Testis (tissue), 2 donors: ENCODE measurements at regions not wholly inside any gene's neighbourhood (a gene's known extent, or its start where the extent isn't known, plus 50 kb on each side); places are given as distances from the start of the nearest gene placed in this dataset.
"Not testable (repeated sequence)": the region's sequence is repeated elsewhere in the genome, so short reads cannot be mapped to it uniquely, and the experiment has no call there.

Experiments
- DNase-seq: peaks from one replicate; pipeline ENCODE4 v3.0.0-alpha.2; 2019
- H3K27ac ChIP-seq, 2 donors: fragments of 200-600 bp; sonication (generic); one replicate each; pipeline ENCODE4 v1.5.1; 2019
- H3K27me3 ChIP-seq: fragments of 200-600 bp; sonication (generic); one replicate; pipeline ENCODE4 v1.5.1; 2019
- H3K36me3 ChIP-seq: fragments of 200-600 bp; sonication (generic); one replicate; pipeline ENCODE4 v1.5.1; 2017; ENCODE audit warnings: low read depth; ENCODE audit errors: missing control alignments
- H3K4me1 ChIP-seq: fragments of 200-600 bp; sonication (generic); one replicate; pipeline ENCODE4 v1.5.1; 2019
- H3K4me3 ChIP-seq, 2 donors: fragments of 200-600 bp; sonication (generic); one replicate each; pipeline ENCODE4 v1.5.1; 2017 to 2019
- H3K9me3 ChIP-seq: fragments of 200-600 bp; sonication (generic); one replicate; pipeline ENCODE4 v1.5.1; 2017
- CTCF ChIP-seq, 3 experiments: fragments of 450-650 bp in 2 of 3; fragments of 200-600 bp in 1 of 3; sonication (generic) in 1 of 3; IDR thresholded peaks; one replicate each; pipeline ENCODE4 v1.5.1; 2016 to 2019; ENCODE audit warnings: antibody characterized with exemption in 3 of 3, mild to moderate bottlenecking in 2 of 3, moderate library complexity in 1 of 3
- POLR2A ChIP-seq: fragments of 450-650 bp; IDR thresholded peaks from one replicate; pipeline ENCODE4 v1.6.1; 2017; ENCODE audit warnings: antibody characterized with exemption, mild to moderate bottlenecking, moderate library complexity
- WGBS, 2 donors: methylation state at CpG; one replicate each; pipeline ENCODE4 v1.1.5; 2018; 5-methylcytosine and 5-hydroxymethylcytosine counted together
- intact Hi-C: fragments of 100-400 bp; cut with DNase I; formaldehyde crosslinking; loops from one replicate; pipeline ENCODE4 v1.15.1; 2023; ENCODE audit warnings: low total_unique reads

GRCh38 chr9:38518826-38519225 lies 94.6 kb upstream of the IGFBPL1 start:
- no peak for TF ChIP-seq POLR2A
- TF ChIP-seq CTCF (IDR thresholded peaks at IDR 0.05): no peak
- H3K27ac ChIP-seq: no peak overlapping the region
- H3K4me3 ChIP-seq: no peak overlapping the region
- no peak for DNase-seq
- no peaks in the 10 kb centered on the region for H3K4me1 ChIP-seq
- no peaks in the 10 kb centered on the region for H3K9me3 ChIP-seq
- 79 to 87% methylated on average over 3 of the region's 3 CpGs for WGBS, 2 donors
- intact Hi-C loops: no loop called here
- no peaks in the 10 kb centered on the region for H3K27me3 ChIP-seq
- no peaks in the 10 kb centered on the region for H3K36me3 ChIP-seq

DNA sequence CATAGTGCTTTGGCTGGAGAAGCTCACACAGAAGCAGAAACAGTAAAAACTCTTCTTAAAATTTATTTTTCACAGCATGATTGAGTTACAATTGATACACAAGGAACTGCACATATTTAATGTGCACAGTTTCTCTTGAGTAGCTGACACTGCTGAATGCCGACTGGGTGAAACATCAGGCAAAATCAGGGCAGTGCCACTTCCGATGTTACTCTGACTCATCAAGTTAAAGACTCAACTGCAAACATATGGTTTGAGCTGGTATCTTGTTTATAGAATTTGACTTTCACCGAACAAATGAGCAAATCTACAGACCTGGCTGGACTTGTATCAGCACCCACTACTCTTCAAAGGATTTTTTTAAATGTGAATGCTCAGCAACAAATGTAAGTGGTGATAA lies 92.0 kb upstream of the IGFBPL1 start:
- DNase-seq: not testable (repeated sequence)
- 66 to 72% methylated on average over 3 of the region's 3 CpGs for WGBS, 2 donors

DNA sequence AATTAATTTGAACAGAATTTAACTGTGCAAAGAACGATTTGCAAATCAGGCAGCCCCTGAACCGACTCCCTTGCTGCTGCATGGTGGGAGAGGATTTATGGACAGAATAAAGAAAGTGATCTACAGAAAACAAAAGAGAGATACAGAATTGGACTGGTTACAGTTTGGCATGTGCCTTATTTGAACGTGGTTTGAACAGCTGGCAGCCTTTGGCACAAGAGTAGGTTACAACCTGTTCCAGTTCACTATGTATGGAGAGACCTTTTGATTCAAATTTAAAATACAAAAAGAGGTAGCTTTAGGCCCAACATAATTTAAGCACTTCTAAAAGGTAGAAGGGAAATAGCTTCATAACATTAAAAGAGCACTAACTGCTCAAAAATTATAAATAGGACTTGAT lies 90.8 kb upstream of the IGFBPL1 start:
- H3K4me1 ChIP-seq, H3K36me3 ChIP-seq, intact Hi-C loops, H3K27me3 ChIP-seq, H3K27ac ChIP-seq, H3K4me3 ChIP-seq, H3K9me3 ChIP-seq, DNase-seq: not testable (repeated sequence)
- WGBS, 2 donors: 35 to 47% methylated on average over 3 of the region's 3 CpGs

More for the DNA sequence above, 92.0 kb upstream of the IGFBPL1 start:
- intact Hi-C loops, H3K27ac ChIP-seq, H3K27me3 ChIP-seq, H3K4me3 ChIP-seq, H3K4me1 ChIP-seq, H3K36me3 ChIP-seq, H3K9me3 ChIP-seq: not testable (repeated sequence)

DNA sequence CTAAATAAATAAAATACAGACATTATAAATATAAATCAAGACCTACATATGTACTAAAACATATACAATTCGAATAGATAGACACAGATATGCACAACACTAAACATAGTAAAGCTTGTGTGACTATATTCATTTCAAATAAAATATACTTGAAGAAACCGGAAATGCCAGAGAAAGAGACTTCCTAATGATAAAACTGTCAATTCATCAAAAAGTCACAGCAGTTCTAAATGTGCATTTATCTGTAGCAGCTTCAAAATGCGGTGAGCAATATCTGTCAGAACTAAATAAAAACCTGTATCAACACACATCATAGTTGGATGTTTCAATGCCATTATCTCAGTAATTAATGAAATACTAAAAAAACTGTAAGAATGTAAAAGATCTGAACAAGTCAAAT lies 86.1 kb upstream of the IGFBPL1 start:
- WGBS, 2 donors: 75 to 82% methylated on average over 3 of the region's 3 CpGs
- H3K36me3 ChIP-seq, H3K4me3 ChIP-seq, H3K27me3 ChIP-seq, intact Hi-C loops, H3K27ac ChIP-seq, H3K9me3 ChIP-seq, H3K4me1 ChIP-seq, DNase-seq: not testable (repeated sequence)

GRCh38 chr9:38507587-38507986 lies 83.3 kb upstream of the IGFBPL1 start:
- 85 to 89% methylated on average over 4 of the region's 4 CpGs for WGBS, 2 donors
- H3K27ac ChIP-seq: no peak overlapping the region
- no peaks in the 10 kb centered on the region for H3K4me1 ChIP-seq
- intact Hi-C loops: no loop called here
- H3K27me3 ChIP-seq: no peaks in the 10 kb centered on the region
- no peaks in the 10 kb centered on the region for H3K9me3 ChIP-seq
- H3K4me3 ChIP-seq: no peak overlapping the region
- DNase-seq: no peak
- no peaks in the 10 kb centered on the region for H3K36me3 ChIP-seq
- TF ChIP-seq POLR2A (no peak), CTCF (IDR thresholded peaks at IDR 0.05) (no peak)

- H3K36me3 ChIP-seq, H3K4me1 ChIP-seq, H3K9me3 ChIP-seq, DNase-seq, H3K27ac ChIP-seq, H3K27me3 ChIP-seq, intact Hi-C loops, H3K4me3 ChIP-seq: not testable (repeated sequence)
- 62 to 70% methylated on average over 4 of the region's 4 CpGs for WGBS, 2 donors
These were observed 75.9 kb upstream of the IGFBPL1 start for GRCh38 chr9:38500171-38500570.

GRCh38 chr9:38498551-38498950 lies 74.3 kb upstream of the IGFBPL1 start:
- H3K27me3 ChIP-seq, H3K36me3 ChIP-seq, H3K27ac ChIP-seq, H3K4me1 ChIP-seq, H3K4me3 ChIP-seq, H3K9me3 ChIP-seq, DNase-seq: not testable (repeated sequence)
- 76 to 78% methylated on average over 2 of the region's 2 CpGs for WGBS, 2 donors
- intact Hi-C loops: loop anchor here (10.0 kb wide), 1 partner anchor 544 kb away; no protein-coding TSS in a partner anchor
